Hepatocyte (in vitro differentiated cells): ENCODE measurements at regions not wholly inside any gene's neighbourhood (a gene's known extent, or its start where the extent isn't known, plus 50 kb on each side); places are given as distances from the start of the nearest gene placed in this dataset.

Experiments
- DNase-seq: peaks from one replicate; pipeline ENCODE4 v3.0.0-alpha.2; 2016; ENCODE audit warnings: low spot score
- H2AFZ ChIP-seq: fragments of 200-600 bp; sonication (generic); 2 replicates; pipeline ENCODE4 v1.6.0; 2016; ENCODE audit warnings: antibody characterized with exemption, mild to moderate bottlenecking
- H3K27ac ChIP-seq: fragments of 200-600 bp; sonication (generic); 2 replicates; pipeline ENCODE4 v1.5.1; 2016; ENCODE audit warnings: mild to moderate bottlenecking
- H3K27me3 ChIP-seq: fragments of 200-600 bp; sonication (generic); 2 replicates; pipeline ENCODE4 v1.6.1; 2016
- H3K36me3 ChIP-seq: fragments of 200-600 bp; sonication (generic); replicated peaks from 2 replicates; pipeline ENCODE4 v1.5.1; 2016; ENCODE audit warnings: low read depth; ENCODE audit not compliant: insufficient read depth
- H3K4me1 ChIP-seq: fragments of 200-600 bp; sonication (generic); 2 replicates; pipeline ENCODE4 v1.5.1; 2016; ENCODE audit warnings: mild to moderate bottlenecking, moderate library complexity; ENCODE audit not compliant: insufficient read depth
- H3K4me2 ChIP-seq: fragments of 200-600 bp; sonication (generic); 2 replicates; pipeline ENCODE4 v1.6.0; 2016
- H3K4me3 ChIP-seq: fragments of 200-600 bp; sonication (generic); 2 replicates; pipeline ENCODE4 v1.5.1; 2016; ENCODE audit warnings: mild to moderate bottlenecking
- H3K79me2 ChIP-seq: fragments of 200-600 bp; sonication (generic); 2 replicates; pipeline ENCODE4 v1.6.0; 2017; ENCODE audit warnings: mild to moderate bottlenecking
- H3K9me2 ChIP-seq: fragments of 200-600 bp; sonication (generic); replicated peaks from 2 replicates; pipeline ENCODE4 v1.6.0; 2017; ENCODE audit warnings: mild to moderate bottlenecking; ENCODE audit not compliant: insufficient read depth
- H3K9me3 ChIP-seq: fragments of 200-600 bp; sonication (generic); 2 replicates; pipeline ENCODE4 v1.5.1; 2016; ENCODE audit warnings: low read depth, mild to moderate bottlenecking
- H4K20me1 ChIP-seq: fragments of 200-600 bp; sonication (generic); 2 replicates; pipeline ENCODE4 v1.6.0; 2016; ENCODE audit warnings: mild to moderate bottlenecking; ENCODE audit not compliant: insufficient read depth, poor library complexity, severe bottlenecking
- CTCF ChIP-seq: fragments of 200-600 bp; sonication (generic); IDR thresholded peaks from 2 replicates; pipeline ENCODE4 v1.5.1; 2016; ENCODE audit warnings: antibody characterized with exemption, mild to moderate bottlenecking; ENCODE audit not compliant: poor library complexity
- EZH2 ChIP-seq: fragments of 200-600 bp; sonication (generic); IDR thresholded peaks from 2 replicates; pipeline ENCODE4 v1.6.1; 2016; ENCODE audit warnings: antibody characterized with exemption, mild to moderate bottlenecking, borderline replicate concordance
- EZH2phosphoT487 ChIP-seq: fragments of 200-600 bp; sonication (generic); IDR thresholded peaks from one replicate; pipeline ENCODE4 v1.6.1; 2018; ENCODE audit warnings: antibody characterized with exemption, mild to moderate bottlenecking, low read depth, moderate library complexity; ENCODE audit not compliant: unreplicated experiment, severe bottlenecking
- WGBS: methylation state at CpG from one replicate; pipeline ENCODE4 v1.1.6; 2016; ENCODE audit warnings: low lambda C conversion rate; ENCODE audit errors: missing lambda C conversion rate; 5-methylcytosine and 5-hydroxymethylcytosine counted together

- H3K9me2 ChIP-seq: no peaks in the 10 kb centered on the region
- no peaks in the 10 kb centered on the region for H3K4me1 ChIP-seq
- H3K9me3 ChIP-seq: no peaks in the 10 kb centered on the region
- H4K20me1 ChIP-seq: no peaks in the 10 kb centered on the region
- TF ChIP-seq CTCF: no peak
- no peak for TF ChIP-seq EZH2
- no peak for TF ChIP-seq EZH2phosphoT487
- no peak overlapping the region for H3K4me2 ChIP-seq
- H3K4me3 ChIP-seq: no peak overlapping the region
- DNase-seq: no peak
- no peak overlapping the region for H2AFZ ChIP-seq
- no peak overlapping the region for H3K27ac ChIP-seq
- no peaks in the 10 kb centered on the region for H3K27me3 ChIP-seq
- H3K79me2 ChIP-seq: no peaks in the 10 kb centered on the region
- H3K36me3 ChIP-seq: no peaks in the 10 kb centered on the region
These were observed 330.0 kb upstream of the DEPDC1 start for GRCh38 chr1:68826836-68827235.

- H4K20me1 ChIP-seq: no peaks in the 10 kb centered on the region
- no peaks in the 10 kb centered on the region for H3K36me3 ChIP-seq
- H3K27ac ChIP-seq: no peak overlapping the region
- no peak for TF ChIP-seq CTCF
- no peak overlapping the region for H2AFZ ChIP-seq
- no peaks in the 10 kb centered on the region for H3K4me1 ChIP-seq
- H3K4me2 ChIP-seq: no peak overlapping the region
- H3K27me3 ChIP-seq: no peaks in the 10 kb centered on the region
- no peak overlapping the region for H3K4me3 ChIP-seq
- H3K79me2 ChIP-seq: no peaks in the 10 kb centered on the region
- WGBS: 89% methylated on average over 2 of the region's 2 CpGs
- no peaks in the 10 kb centered on the region for H3K9me2 ChIP-seq
- no peaks in the 10 kb centered on the region for H3K9me3 ChIP-seq
- DNase-seq: no peak
These were observed 330.4 kb upstream of the DEPDC1 start for GRCh38 chr1:68827261-68827660.

- Histone ChIP-seq H3K9me3 (no peaks in the 10 kb centered on the region), H2AFZ (no peak overlapping the region), H3K27me3 (no peaks in the 10 kb centered on the region), H3K9me2 (no peaks in the 10 kb centered on the region), H3K27ac (no peak overlapping the region), H3K36me3 (no peaks in the 10 kb centered on the region), H3K4me2 (no peak overlapping the region), H4K20me1 (no peaks in the 10 kb centered on the region), H3K79me2 (no peaks in the 10 kb centered on the region), H3K4me3 (no peak overlapping the region), H3K4me1 (no peaks in the 10 kb centered on the region)
- 79% methylated on average over 3 of the region's 3 CpGs for WGBS
- no peak for TF ChIP-seq EZH2phosphoT487
- no peak for TF ChIP-seq CTCF
- no peak for TF ChIP-seq EZH2
- DNase-seq: no peak
These were observed 331.1 kb upstream of the DEPDC1 start for GRCh38 chr1:68828013-68828412.

- Histone ChIP-seq H3K79me2 (no peaks in the 10 kb centered on the region), H2AFZ (no peak overlapping the region), H3K4me3 (no peak overlapping the region), H3K9me2 (no peaks in the 10 kb centered on the region), H4K20me1 (no peaks in the 10 kb centered on the region), H3K36me3 (no peaks in the 10 kb centered on the region), H3K9me3 (no peaks in the 10 kb centered on the region), H3K4me2 (no peak overlapping the region), H3K27ac (no peak overlapping the region), H3K4me1 (no peaks in the 10 kb centered on the region), H3K27me3 (no peaks in the 10 kb centered on the region)
- WGBS: 0% methylated on average over 1 of the region's 1 CpG
- TF ChIP-seq EZH2 (no peak), CTCF (no peak), EZH2phosphoT487 (no peak)
- no peak for DNase-seq
These were observed 334.4 kb upstream of the DEPDC1 start for GRCh38 chr1:68831281-68831680.
